Cardiac fibroblast (primary cell): ENCODE measurements at regions not wholly inside any gene's neighbourhood (a gene's known extent, or its start where the extent isn't known, plus 50 kb on each side); places are given as distances from the start of the nearest gene placed in this dataset.

Source experiments
- DNase-seq, 2 donors: peaks; one replicate each; pipeline versions ENCODE4 v3.0.0 to v3.0.0-alpha.2; 2010; ENCODE audit warnings: low read depth in 2 of 2
- H3K4me3 ChIP-seq, 2 donors: replicated peaks in 1 of 2; 1 replicate in 1 of 2; 2 replicates in 1 of 2; pipeline ENCODE4 v1.5.1; 2011; ENCODE audit warnings: low read depth in 2 of 2, low read length in 2 of 2, mild to moderate bottlenecking in 2 of 2, moderate library complexity in 1 of 2
- TF ChIP-seq, protein P1 (sequence below): IDR thresholded peaks from one replicate; pipeline ENCODE4 v1.5.1; 2011; ENCODE audit warnings: low read depth, mild to moderate bottlenecking, low read length, inconsistent platforms

- no peak overlapping the region for H3K4me3 ChIP-seq
- no peak for DNase-seq
- TF ChIP-seq, protein P1, sequence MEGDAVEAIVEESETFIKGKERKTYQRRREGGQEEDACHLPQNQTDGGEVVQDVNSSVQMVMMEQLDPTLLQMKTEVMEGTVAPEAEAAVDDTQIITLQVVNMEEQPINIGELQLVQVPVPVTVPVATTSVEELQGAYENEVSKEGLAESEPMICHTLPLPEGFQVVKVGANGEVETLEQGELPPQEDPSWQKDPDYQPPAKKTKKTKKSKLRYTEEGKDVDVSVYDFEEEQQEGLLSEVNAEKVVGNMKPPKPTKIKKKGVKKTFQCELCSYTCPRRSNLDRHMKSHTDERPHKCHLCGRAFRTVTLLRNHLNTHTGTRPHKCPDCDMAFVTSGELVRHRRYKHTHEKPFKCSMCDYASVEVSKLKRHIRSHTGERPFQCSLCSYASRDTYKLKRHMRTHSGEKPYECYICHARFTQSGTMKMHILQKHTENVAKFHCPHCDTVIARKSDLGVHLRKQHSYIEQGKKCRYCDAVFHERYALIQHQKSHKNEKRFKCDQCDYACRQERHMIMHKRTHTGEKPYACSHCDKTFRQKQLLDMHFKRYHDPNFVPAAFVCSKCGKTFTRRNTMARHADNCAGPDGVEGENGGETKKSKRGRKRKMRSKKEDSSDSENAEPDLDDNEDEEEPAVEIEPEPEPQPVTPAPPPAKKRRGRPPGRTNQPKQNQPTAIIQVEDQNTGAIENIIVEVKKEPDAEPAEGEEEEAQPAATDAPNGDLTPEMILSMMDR = no peak
These were observed 71.3 kb downstream of the CPN2 start for GRCh38 chr3:194279701-194280360.

DNA sequence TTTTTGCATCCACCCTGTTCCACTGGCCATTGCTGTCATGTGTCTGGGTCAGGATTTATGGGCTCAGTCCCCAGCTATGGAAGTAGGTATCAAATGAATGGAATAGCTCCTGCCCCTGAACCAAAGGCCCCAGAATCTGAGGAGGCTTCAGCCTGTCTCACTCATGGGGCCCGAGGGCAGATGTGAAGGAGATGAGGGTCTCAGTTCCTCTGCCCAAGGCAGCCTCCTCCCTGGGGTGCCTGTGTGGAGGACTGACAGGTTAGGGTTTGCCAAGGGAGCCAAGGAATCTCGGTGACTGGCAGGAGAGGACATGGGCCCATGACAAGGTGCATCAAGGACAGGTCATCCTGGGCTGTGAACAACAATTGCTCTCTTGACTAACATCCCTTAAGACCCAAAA, 70.4 kb downstream of the CPN2 start:
- DNase-seq = no peak
- TF ChIP-seq, protein P1 = no peak
- no peak overlapping the region for H3K4me3 ChIP-seq

GRCh38 chr3:194281306-194281705, 69.8 kb downstream of the CPN2 start:
- H3K4me3 ChIP-seq = no peak overlapping the region
- TF ChIP-seq, protein P1 = no peak
- no peak for DNase-seq

DNA sequence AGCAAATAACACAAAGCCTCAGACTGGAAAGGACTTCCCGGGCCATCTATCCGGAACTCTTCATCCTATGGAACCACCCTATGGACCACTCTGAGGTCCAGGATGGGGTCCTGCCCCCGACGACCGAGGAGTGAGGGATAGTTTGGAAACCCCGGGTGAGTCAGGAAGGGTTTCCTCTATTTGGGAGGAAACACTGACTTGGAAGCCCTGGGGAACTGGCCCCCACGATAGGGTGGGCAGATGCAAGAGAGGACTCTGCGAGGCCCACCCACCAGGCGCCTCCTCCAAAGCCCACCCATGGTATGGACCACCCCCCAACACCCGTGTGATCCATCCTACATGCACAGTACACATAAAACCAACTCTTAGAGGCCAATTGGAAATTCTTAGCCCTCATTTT, 69.4 kb downstream of the CPN2 start:
- TF ChIP-seq, protein P1 = no peak

GRCh38 chr3:194282436-194283122, 68.5 kb downstream of the CPN2 start:
- no peak for DNase-seq
- TF ChIP-seq, protein P1 = no peak
- no peak overlapping the region for H3K4me3 ChIP-seq

More for the DNA sequence above, 69.4 kb downstream of the CPN2 start:
- no peak overlapping the region for H3K4me3 ChIP-seq
- DNase-seq = no peak

DNA sequence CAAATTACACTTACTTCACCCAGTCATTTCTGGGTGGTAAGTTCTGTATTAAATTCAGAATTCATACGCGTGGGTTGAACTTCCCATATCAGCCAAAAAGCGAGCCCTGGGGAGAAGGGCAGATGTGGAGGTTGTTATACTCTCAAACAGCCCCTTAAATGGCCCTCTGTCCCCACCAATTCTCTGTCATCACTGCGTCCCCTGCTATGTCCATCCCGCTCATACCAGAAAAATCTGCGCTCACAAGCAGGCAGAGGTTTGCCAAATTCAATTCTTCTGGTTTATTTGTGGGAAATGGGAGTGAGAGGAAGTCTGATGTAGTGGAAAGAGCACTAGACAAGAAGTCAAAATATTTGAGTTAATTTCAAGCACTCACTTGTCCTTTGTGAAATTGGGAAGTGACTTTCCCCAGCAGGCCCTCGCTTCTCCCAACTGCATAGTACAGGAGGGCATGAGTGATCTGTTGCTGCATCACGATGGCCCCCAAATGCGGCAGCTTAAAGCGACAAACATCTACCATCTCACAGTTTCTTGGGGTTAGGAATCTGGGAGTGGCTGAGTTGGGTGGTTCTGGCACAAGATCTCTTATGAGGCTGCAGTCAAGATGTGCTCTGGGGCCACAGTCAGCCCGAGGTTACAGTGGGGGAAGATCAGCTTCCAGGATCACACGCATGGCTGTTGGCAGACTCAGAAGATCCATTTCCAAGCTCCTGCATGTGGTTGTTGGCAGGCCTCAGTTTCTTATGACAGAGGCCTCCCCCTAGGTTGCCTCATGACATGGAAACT, 67.7 kb downstream of the CPN2 start:
- H3K4me3 ChIP-seq = no peak overlapping the region
- TF ChIP-seq, protein P1 = no peak
- peak in 1 of 2 donors; percentile 61 for DNase-seq
